Gastroesophageal sphincter (tissue), 3 donors: ENCODE measurements at regions not wholly inside any gene's neighbourhood (a gene's known extent, or its start where the extent isn't known, plus 50 kb on each side); places are given as distances from the start of the nearest gene placed in this dataset.

Experiments
- POLR2AphosphoS5 ChIP-seq: sonication (generic); formaldehyde crosslinking; IDR thresholded peaks from one replicate; pipeline ENCODE4 v1.6.1; 2017; ENCODE audit warnings: antibody characterized with exemption
- TF ChIP-seq, protein P1 (sequence below), 4 experiments: fragments of 200-600 bp in 2 of 4; fragments of 450-650 bp in 2 of 4; sonication (generic) in 1 of 4; IDR thresholded peaks; one replicate each; pipeline ENCODE4 v1.5.1; 2017 to 2019; ENCODE audit warnings: antibody characterized with exemption in 4 of 4, mild to moderate bottlenecking in 2 of 4, moderate library complexity in 2 of 4

DNA sequence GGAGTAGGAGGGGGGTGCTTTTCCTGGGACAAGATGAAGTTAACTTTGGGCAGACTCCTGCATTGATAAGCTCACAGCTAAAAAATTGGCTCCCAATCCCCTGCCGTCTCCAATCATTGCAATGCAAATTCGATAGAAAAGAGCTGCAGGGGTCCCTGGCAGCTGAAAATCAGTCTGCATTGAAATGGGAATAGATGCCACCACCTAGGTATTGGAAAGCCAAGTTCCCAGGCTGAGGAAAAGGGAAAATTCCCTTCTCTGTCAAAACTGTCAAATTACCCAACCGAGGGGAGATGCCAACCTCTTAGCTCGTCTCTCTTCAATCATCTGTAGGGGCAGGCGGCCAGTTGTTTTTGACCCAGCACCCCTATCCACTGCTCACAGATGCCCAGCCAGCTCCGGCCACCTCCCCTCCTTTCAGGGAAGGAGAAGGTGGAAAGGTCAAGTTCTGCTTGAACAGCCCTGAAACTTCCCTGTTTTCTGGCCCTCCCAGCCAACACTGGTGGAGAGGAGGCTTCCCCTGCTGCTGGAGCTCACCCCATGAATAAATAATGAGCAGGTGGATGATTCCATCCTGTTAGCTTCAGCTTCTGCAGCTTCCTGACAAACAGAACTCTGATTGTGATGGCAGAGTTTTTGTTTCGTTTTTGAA, 916.3 kb downstream of the TBC1D22A start:
- TF ChIP-seq, protein P1, sequence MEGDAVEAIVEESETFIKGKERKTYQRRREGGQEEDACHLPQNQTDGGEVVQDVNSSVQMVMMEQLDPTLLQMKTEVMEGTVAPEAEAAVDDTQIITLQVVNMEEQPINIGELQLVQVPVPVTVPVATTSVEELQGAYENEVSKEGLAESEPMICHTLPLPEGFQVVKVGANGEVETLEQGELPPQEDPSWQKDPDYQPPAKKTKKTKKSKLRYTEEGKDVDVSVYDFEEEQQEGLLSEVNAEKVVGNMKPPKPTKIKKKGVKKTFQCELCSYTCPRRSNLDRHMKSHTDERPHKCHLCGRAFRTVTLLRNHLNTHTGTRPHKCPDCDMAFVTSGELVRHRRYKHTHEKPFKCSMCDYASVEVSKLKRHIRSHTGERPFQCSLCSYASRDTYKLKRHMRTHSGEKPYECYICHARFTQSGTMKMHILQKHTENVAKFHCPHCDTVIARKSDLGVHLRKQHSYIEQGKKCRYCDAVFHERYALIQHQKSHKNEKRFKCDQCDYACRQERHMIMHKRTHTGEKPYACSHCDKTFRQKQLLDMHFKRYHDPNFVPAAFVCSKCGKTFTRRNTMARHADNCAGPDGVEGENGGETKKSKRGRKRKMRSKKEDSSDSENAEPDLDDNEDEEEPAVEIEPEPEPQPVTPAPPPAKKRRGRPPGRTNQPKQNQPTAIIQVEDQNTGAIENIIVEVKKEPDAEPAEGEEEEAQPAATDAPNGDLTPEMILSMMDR (IDR thresholded peaks at IDR 0.05) = no peak
- TF ChIP-seq POLR2AphosphoS5 = no peak
